GM19397 (cell line): ENCODE measurements at regions not wholly inside any gene's neighbourhood (a gene's known extent, or its start where the extent isn't known, plus 50 kb on each side); places are given as distances from the start of the nearest gene placed in this dataset.
A peak's percentile ranks its signal among the peaks of the same experiment; 100 is the strongest.

Experiments
- ATAC-seq: cut with Tn5 transposase; IDR thresholded peaks from one replicate; pipeline ENCODE4 v1.9.1; 2021; ENCODE audit warnings: mild to moderate bottlenecking, moderate library complexity; ENCODE audit not compliant: unreplicated experiment

- no peak for ATAC-seq
Measured at GRCh38 chr14:35456261-35456660, 51.7 kb upstream of the NFKBIA start.

- ATAC-seq, result no peak
Measured at GRCh38 chr14:35458442-35458841, 53.9 kb upstream of the NFKBIA start.

- no peak for ATAC-seq
Measured at GRCh38 chr14:35459776-35460175, 55.2 kb upstream of the NFKBIA start.

GRCh38 chr14:35470755-35471154 is 63.2 kb upstream of the INSM2 start:
- ATAC-seq, result no peak

GRCh38 chr14:35471803-35472202 is 62.2 kb upstream of the INSM2 start:
- ATAC-seq, result no peak

- ATAC-seq, result no peak
Measured at GRCh38 chr14:35474323-35474722, 59.6 kb upstream of the INSM2 start.

- peak; percentile 74 for ATAC-seq
Measured at GRCh38 chr14:35480119-35480769, 53.7 kb upstream of the INSM2 start.

- ATAC-seq, result no peak
Measured at GRCh38 chr14:35482994-35483515, 50.9 kb upstream of the INSM2 start.
